ENCODE measurements at regions not wholly inside any gene's neighbourhood (a gene's known extent, or its start where the extent isn't known, plus 50 kb on each side); places are given as distances from the start of the nearest gene placed in this dataset.
"Not testable (repeated sequence)": the region's sequence is repeated elsewhere in the genome, so short reads cannot be mapped to it uniquely, and the experiment has no call there.

- DNase-seq (ENCODE audit: low read depth, low spot score), result peak; percentile 84
Measured at GRCh38 chr2:183614799-183615435, 490.7 kb downstream of the NUP35 start.

GRCh38 chr2:183623227-183623626, 499.0 kb downstream of the NUP35 start:
- no peak for DNase-seq (ENCODE audit: low read depth, low spot score)

GRCh38 chr2:183630964-183631363, 506.7 kb downstream of the NUP35 start:
- DNase-seq (ENCODE audit: low read depth, low spot score), result no peak

- no peak for DNase-seq (ENCODE audit: low read depth, low spot score)
Measured at GRCh38 chr2:183656121-183656520, 531.9 kb downstream of the NUP35 start.

- DNase-seq (ENCODE audit: low read depth, low spot score), result no peak
Measured at GRCh38 chr2:183665425-183665824, 541.2 kb downstream of the NUP35 start.

GRCh38 chr2:183666031-183666430, 541.8 kb downstream of the NUP35 start:
- DNase-seq (ENCODE audit: low read depth, low spot score), result no peak

GRCh38 chr2:183671233-183671632, 547.0 kb downstream of the NUP35 start:
- DNase-seq (ENCODE audit: low read depth, low spot score), result no peak

- no peak for DNase-seq (ENCODE audit: low read depth, low spot score)
Measured at GRCh38 chr2:183678908-183679307, 554.7 kb downstream of the NUP35 start.

- DNase-seq (ENCODE audit: low read depth, low spot score), result no peak
Measured at GRCh38 chr2:183680573-183680972, 556.3 kb downstream of the NUP35 start.

GRCh38 chr2:183684686-183685085, 560.4 kb downstream of the NUP35 start:
- no peak for DNase-seq (ENCODE audit: low read depth, low spot score)

- DNase-seq (ENCODE audit: low read depth, low spot score), result no peak
Measured at GRCh38 chr2:183696028-183696427, 571.8 kb downstream of the NUP35 start.

- no peak for DNase-seq (ENCODE audit: low read depth, low spot score)
Measured at GRCh38 chr2:183709829-183710228, 585.6 kb downstream of the NUP35 start.

GRCh38 chr2:183718246-183718645, 594.0 kb downstream of the NUP35 start:
- no peak for DNase-seq (ENCODE audit: low read depth, low spot score)

GRCh38 chr2:183723278-183723677, 599.0 kb downstream of the NUP35 start:
- DNase-seq (ENCODE audit: low read depth, low spot score), result no peak

- no peak for DNase-seq (ENCODE audit: low read depth, low spot score)
Measured at GRCh38 chr2:183729380-183729779, 605.1 kb downstream of the NUP35 start.

- no peak for DNase-seq (ENCODE audit: low read depth, low spot score)
Measured at GRCh38 chr2:183740241-183740640, 616.0 kb downstream of the NUP35 start.

- no peak for DNase-seq (ENCODE audit: low read depth, low spot score)
Measured at GRCh38 chr2:183752571-183752970, 628.3 kb downstream of the NUP35 start.

GRCh38 chr2:183759033-183759432, 634.8 kb downstream of the NUP35 start:
- no peak for DNase-seq (ENCODE audit: low read depth, low spot score)

GRCh38 chr2:183773775-183774174, 649.5 kb downstream of the NUP35 start:
- DNase-seq (ENCODE audit: low read depth, low spot score), result no peak

- no peak for DNase-seq (ENCODE audit: low read depth, low spot score)
Measured at GRCh38 chr2:183780072-183780471, 655.8 kb downstream of the NUP35 start.

- no peak for DNase-seq (ENCODE audit: low read depth, low spot score)
Measured at GRCh38 chr2:183782436-183782835, 658.2 kb downstream of the NUP35 start.

GRCh38 chr2:183788796-183789195, 664.6 kb downstream of the NUP35 start:
- not testable (repeated sequence) for DNase-seq (ENCODE audit: low read depth, low spot score)

GRCh38 chr2:183792165-183792924, 668.1 kb downstream of the NUP35 start:
- DNase-seq (ENCODE audit: low read depth, low spot score), result not testable (repeated sequence)
